GM12872 (cell line): ENCODE measurements at regions not wholly inside any gene's neighbourhood (a gene's known extent, or its start where the extent isn't known, plus 50 kb on each side); places are given as distances from the start of the nearest gene placed in this dataset.

Experiments used
- TF ChIP-seq, protein P1 (sequence below): IDR thresholded peaks from 3 replicates; pipeline ENCODE4 v1.5.1; 2011; ENCODE audit warnings: low read depth, mild to moderate bottlenecking, low read length, moderate library complexity; ENCODE audit not compliant: insufficient read depth

DNA sequence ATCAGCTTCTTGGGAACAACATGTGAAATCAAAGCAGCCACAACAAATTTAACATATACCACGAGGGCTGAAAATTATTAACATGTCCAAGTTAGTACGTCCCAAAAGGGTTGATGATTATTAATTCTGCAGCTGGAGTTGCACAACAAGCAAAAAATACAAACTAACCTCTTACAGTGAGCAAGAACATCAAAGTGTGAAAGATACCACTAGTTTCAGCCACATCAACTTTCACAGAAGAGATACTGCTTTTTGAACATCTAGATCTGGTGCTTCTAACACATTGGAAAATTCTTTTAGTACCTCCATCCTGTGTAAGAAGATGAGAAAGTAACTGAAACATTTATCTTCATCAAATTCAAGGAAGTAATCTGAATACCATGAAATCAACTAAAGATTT is 334.1 kb downstream of the PCDH7 start:
- TF ChIP-seq, protein P1, sequence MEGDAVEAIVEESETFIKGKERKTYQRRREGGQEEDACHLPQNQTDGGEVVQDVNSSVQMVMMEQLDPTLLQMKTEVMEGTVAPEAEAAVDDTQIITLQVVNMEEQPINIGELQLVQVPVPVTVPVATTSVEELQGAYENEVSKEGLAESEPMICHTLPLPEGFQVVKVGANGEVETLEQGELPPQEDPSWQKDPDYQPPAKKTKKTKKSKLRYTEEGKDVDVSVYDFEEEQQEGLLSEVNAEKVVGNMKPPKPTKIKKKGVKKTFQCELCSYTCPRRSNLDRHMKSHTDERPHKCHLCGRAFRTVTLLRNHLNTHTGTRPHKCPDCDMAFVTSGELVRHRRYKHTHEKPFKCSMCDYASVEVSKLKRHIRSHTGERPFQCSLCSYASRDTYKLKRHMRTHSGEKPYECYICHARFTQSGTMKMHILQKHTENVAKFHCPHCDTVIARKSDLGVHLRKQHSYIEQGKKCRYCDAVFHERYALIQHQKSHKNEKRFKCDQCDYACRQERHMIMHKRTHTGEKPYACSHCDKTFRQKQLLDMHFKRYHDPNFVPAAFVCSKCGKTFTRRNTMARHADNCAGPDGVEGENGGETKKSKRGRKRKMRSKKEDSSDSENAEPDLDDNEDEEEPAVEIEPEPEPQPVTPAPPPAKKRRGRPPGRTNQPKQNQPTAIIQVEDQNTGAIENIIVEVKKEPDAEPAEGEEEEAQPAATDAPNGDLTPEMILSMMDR: no peak

DNA sequence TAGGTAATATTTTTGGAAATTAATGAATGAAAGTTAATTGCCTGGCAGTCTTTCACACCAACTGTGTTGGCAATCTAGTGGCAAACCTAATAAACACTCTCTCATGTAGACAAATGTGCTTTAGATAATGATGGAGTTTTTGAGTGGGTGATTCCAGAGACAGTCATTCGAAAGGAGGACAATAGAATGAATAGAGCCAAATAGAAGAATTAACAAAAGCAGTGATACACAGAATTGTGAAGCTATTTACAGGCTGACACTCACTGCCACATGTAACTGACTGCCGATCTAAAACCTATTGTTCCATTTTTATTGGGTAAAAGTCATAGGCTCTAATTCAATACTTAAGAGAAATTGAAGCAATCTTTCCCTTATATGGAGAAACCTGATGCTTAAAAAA is 338.5 kb downstream of the PCDH7 start:
- TF ChIP-seq, protein P1: no peak

DNA sequence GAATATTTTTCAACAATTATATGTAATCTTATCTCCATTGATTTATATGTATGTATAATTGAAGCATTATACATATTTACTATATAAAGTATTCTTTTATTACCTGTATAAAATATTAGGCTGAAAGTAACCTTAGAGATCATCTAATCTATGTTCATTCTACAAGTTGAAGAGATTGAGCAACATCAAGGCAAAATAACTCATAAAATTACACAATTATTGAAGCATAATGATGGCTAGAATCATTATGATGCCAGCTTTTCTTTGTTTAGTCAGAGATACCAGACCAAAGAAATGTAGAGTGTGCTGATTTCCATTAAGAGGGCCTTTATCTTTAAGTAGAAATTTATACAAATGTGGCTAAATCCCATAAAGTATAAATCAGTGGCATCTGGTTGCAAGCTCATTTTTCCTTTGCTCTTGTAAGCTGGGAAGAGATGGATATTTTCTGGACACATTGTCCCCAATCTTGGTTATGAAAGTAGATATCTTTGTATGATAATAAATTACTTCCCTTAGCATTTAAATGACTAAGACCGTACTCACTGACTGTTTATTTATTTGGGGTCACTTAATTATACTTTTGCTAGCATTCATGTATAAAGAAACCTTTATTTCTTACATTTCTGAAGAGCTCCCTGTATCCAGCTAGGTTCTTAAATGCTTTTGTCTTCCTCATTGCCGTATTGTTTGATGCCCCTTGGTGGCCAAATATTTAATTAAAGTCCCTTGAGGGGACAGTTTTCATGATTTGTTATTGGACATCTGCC is 339.8 kb downstream of the PCDH7 start:
- TF ChIP-seq, protein P1: no peak

GRCh38 chr4:31065086-31065485 is 344.9 kb downstream of the PCDH7 start:
- TF ChIP-seq, protein P1: no peak

DNA sequence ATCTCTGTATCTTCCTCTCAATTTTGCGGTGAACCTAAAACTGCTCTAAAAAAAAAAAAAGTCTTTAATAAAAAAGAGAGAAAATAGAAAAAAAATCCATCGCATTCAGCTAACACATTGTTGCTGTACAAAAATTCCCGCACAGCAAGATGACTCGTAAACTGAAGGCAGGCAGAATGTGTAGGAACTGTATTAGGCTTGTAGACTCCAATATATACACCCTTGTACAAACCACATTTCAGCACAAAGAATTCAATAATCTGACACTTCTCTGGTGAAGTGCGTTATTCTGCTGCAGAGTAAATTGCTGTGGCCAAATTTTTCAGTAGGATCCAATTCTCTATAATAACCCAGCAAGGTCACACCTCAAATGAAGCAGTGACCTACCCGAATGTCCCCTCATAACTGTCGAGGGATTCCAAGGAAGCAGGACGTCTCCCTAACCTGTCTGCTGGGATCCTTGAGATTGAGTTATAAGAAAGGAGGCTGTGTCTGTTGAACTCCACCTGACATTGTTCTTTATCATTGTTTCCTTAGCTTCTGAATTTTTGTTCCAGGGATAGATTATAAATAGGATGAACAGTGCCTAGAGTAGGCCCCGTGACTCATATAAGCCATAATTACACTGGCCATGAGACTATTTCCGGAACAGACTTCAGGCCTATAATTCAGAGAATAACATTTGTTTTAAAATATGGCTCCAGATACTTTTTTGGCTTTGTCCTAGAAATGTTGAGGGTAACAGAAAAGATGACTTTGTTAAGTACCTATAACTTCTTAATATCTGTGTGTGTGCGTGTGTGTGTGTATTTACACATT is 348.3 kb downstream of the PCDH7 start:
- TF ChIP-seq, protein P1: no peak

DNA sequence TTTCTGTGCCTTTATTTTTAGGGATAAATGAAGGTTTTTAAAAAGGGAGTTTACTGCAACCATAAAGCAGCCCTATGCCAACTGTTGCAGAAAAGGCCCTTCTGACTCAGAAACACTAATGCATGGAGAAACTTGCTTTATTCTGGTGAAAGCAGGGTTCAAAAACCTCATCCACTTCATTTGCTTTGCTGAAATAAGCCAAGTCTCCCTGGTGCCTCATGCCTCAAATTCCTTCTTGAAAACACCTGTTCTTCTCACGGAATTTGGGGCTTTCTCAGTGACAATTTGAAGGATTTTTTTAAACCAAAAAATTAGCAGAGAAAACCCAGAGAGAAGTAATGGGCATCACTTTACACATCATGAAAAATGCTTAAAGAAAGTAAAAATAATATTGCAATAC is 349.0 kb downstream of the PCDH7 start:
- TF ChIP-seq, protein P1: no peak
